Left ventricle myocardium inferior (tissue), 1 donor: ENCODE measurements at regions not wholly inside any gene's neighbourhood (a gene's known extent, or its start where the extent isn't known, plus 50 kb on each side); places are given as distances from the start of the nearest gene placed in this dataset.
"Not testable (repeated sequence)": the region's sequence is repeated elsewhere in the genome, so short reads cannot be mapped to it uniquely, and the experiment has no call there.

Experiments used
- DNase-seq: peaks from one replicate; pipeline ENCODE4 v3.0.0-alpha.2; 2020
- H3K27ac ChIP-seq: fragments of 200-600 bp; replicated peaks from 2 replicates; pipeline ENCODE4 v1.8.0; 2021
- H3K27me3 ChIP-seq: fragments of 200-600 bp; 2 replicates; pipeline ENCODE4 v1.8.0; 2021; ENCODE audit warnings: low read depth
- H3K36me3 ChIP-seq: fragments of 200-600 bp; 2 replicates; pipeline ENCODE4 v1.8.0; 2021
- H3K4me1 ChIP-seq: fragments of 200-600 bp; 2 replicates; pipeline ENCODE4 v1.8.0; 2021
- H3K4me3 ChIP-seq: fragments of 200-600 bp; 2 replicates; pipeline ENCODE4 v1.8.0; 2021; ENCODE audit warnings: mild to moderate bottlenecking, moderate library complexity
- H3K9me3 ChIP-seq: fragments of 200-600 bp; replicated peaks from 2 replicates; pipeline ENCODE4 v1.8.0; 2021
- CTCF ChIP-seq: fragments of 200-600 bp; IDR thresholded peaks from 2 replicates; pipeline ENCODE4 v1.8.0; 2021; ENCODE audit warnings: antibody characterized with exemption, mild to moderate bottlenecking, borderline replicate concordance
- intact Hi-C: fragments of 100-400 bp; cut with micrococcal nuclease; formaldehyde crosslinking; loops from one replicate; pipeline ENCODE4 v1.11.0; 2022
- donor health status: DM: no; HTN: yes; CAD: no; lungs with severe emphysema.

- Histone ChIP-seq H3K4me1 (no peaks in the 10 kb centered on the region), H3K4me3 (no peak overlapping the region), H3K36me3 (no peaks in the 10 kb centered on the region), H3K9me3 (no peaks in the 10 kb centered on the region), H3K27ac (no peak overlapping the region), H3K27me3 (peaks cover 50% of the 10 kb centered on the region)
- DNase-seq = no peak
- no peak for TF ChIP-seq CTCF
- intact Hi-C loops = loop anchor here (10.0 kb wide), 1 partner anchor 113 kb away; no protein-coding TSS in a partner anchor
These were observed 180.5 kb downstream of the FCRL5 start for GRCh38 chr1:157371826-157372225.

GRCh38 chr1:157371221-157371620 is 181.1 kb downstream of the FCRL5 start:
- Histone ChIP-seq H3K36me3 (no peaks in the 10 kb centered on the region), H3K4me1 (no peaks in the 10 kb centered on the region), H3K27ac (no peak overlapping the region), H3K4me3 (no peak overlapping the region), H3K9me3 (no peaks in the 10 kb centered on the region), H3K27me3 (peaks cover 50% of the 10 kb centered on the region)
- intact Hi-C loops = loop anchor here (10.0 kb wide), 1 partner anchor 114 kb away; no protein-coding TSS in a partner anchor
- TF ChIP-seq CTCF = no peak
- DNase-seq = no peak

- intact Hi-C loops = loop anchor here (10.0 kb wide), 1 partner anchor 114 kb away; no protein-coding TSS in a partner anchor
These were observed 181.6 kb downstream of the FCRL5 start for GRCh38 chr1:157370698-157371097.

GRCh38 chr1:157369808-157370521 is 182.3 kb downstream of the FCRL5 start:
- Histone ChIP-seq H3K4me3 (no peak overlapping the region), H3K27ac (no peak overlapping the region), H3K27me3 (peaks cover 43% of the 10 kb centered on the region), H3K36me3 (no peaks in the 10 kb centered on the region), H3K9me3 (no peaks in the 10 kb centered on the region), H3K4me1 (no peaks in the 10 kb centered on the region)
- TF ChIP-seq CTCF = peak; percentile 94
- DNase-seq = no peak
- intact Hi-C loops = loop anchor here (10.0 kb wide), 1 partner anchor 115 kb away; no protein-coding TSS in a partner anchor

More at GRCh38 chr1:157370698-157371097, 181.6 kb downstream of the FCRL5 start:
- H3K4me1 ChIP-seq = no peaks in the 10 kb centered on the region
- no peak for TF ChIP-seq CTCF
- H3K36me3 ChIP-seq = no peaks in the 10 kb centered on the region
- no peaks in the 10 kb centered on the region for H3K9me3 ChIP-seq
- peaks cover 47% of the 10 kb centered on the region for H3K27me3 ChIP-seq
- DNase-seq = no peak
- no peak overlapping the region for H3K4me3 ChIP-seq
- no peak overlapping the region for H3K27ac ChIP-seq

GRCh38 chr1:157368941-157369340 is 183.4 kb downstream of the FCRL5 start:
- intact Hi-C loops, DNase-seq, H3K36me3 ChIP-seq, H3K4me3 ChIP-seq, H3K4me1 ChIP-seq, H3K27ac ChIP-seq, H3K9me3 ChIP-seq: not testable (repeated sequence)
- peaks cover 36% of the 10 kb centered on the region for H3K27me3 ChIP-seq

GRCh38 chr1:157368363-157368762 is 184.0 kb downstream of the FCRL5 start:
- DNase-seq = no peak
- Histone ChIP-seq H3K36me3 (no peaks in the 10 kb centered on the region), H3K9me3 (no peaks in the 10 kb centered on the region), H3K27ac (no peak overlapping the region), H3K4me1 (no peaks in the 10 kb centered on the region), H3K4me3 (no peak overlapping the region), H3K27me3 (peaks cover 30% of the 10 kb centered on the region)
- intact Hi-C loops = no loop called here
- TF ChIP-seq CTCF = no peak
